Right lung (tissue), 2 donors: ENCODE measurements at regions not wholly inside any gene's neighbourhood (a gene's known extent, or its start where the extent isn't known, plus 50 kb on each side); places are given as distances from the start of the nearest gene placed in this dataset.
"Not testable (repeated sequence)": the region's sequence is repeated elsewhere in the genome, so short reads cannot be mapped to it uniquely, and the experiment has no call there.

ENCODE experiments used
- DNase-seq, 2 donors: peaks; one replicate each; pipeline ENCODE4 v3.0.0-alpha.2; 2013

- DNase-seq: no peak
These were observed 144.6 kb upstream of the SPRED2 start for GRCh38 chr2:65576861-65577601.

GRCh38 chr2:65576278-65576677, 143.9 kb upstream of the SPRED2 start:
- DNase-seq: no peak

GRCh38 chr2:65574993-65575392, 142.6 kb upstream of the SPRED2 start:
- DNase-seq: no peak

GRCh38 chr2:65568656-65569440, 136.4 kb upstream of the SPRED2 start:
- DNase-seq: not testable (repeated sequence)

- no peak for DNase-seq
These were observed 134.2 kb upstream of the SPRED2 start for GRCh38 chr2:65566617-65567016.

- DNase-seq: no peak
These were observed 133.3 kb upstream of the SPRED2 start for GRCh38 chr2:65565681-65566080.

GRCh38 chr2:65564299-65564698, 131.9 kb upstream of the SPRED2 start:
- no peak for DNase-seq

GRCh38 chr2:65562890-65563289, 130.5 kb upstream of the SPRED2 start:
- no peak for DNase-seq

- no peak for DNase-seq
These were observed 126.3 kb upstream of the SPRED2 start for GRCh38 chr2:65558743-65559142.

GRCh38 chr2:65557616-65558573, 125.5 kb upstream of the SPRED2 start:
- DNase-seq: no peak

- no peak for DNase-seq
These were observed 122.6 kb upstream of the SPRED2 start for GRCh38 chr2:65554765-65555591.

GRCh38 chr2:65553504-65554074, 121.2 kb upstream of the SPRED2 start:
- DNase-seq: no peak

GRCh38 chr2:65551528-65551927, 119.1 kb upstream of the SPRED2 start:
- no peak for DNase-seq

GRCh38 chr2:65550246-65550645, 117.8 kb upstream of the SPRED2 start:
- no peak for DNase-seq

GRCh38 chr2:65549631-65550030, 117.2 kb upstream of the SPRED2 start:
- DNase-seq: no peak

GRCh38 chr2:65549257-65549627, 116.8 kb upstream of the SPRED2 start:
- no peak for DNase-seq

GRCh38 chr2:65548576-65549256, 116.3 kb upstream of the SPRED2 start:
- no peak for DNase-seq

GRCh38 chr2:65548064-65548463, 115.7 kb upstream of the SPRED2 start:
- no peak for DNase-seq

- no peak for DNase-seq
These were observed 113.7 kb upstream of the SPRED2 start for GRCh38 chr2:65545837-65546805.
